ENCODE measurements at regions not wholly inside any gene's neighbourhood (a gene's known extent, or its start where the extent isn't known, plus 50 kb on each side); places are given as distances from the start of the nearest gene placed in this dataset.
"Not testable (repeated sequence)": the region's sequence is repeated elsewhere in the genome, so short reads cannot be mapped to it uniquely, and the experiment has no call there.

- no peak for DNase-seq
Measured at GRCh38 chr3:102926618-102927017, 491.8 kb downstream of the ZPLD1 start.

GRCh38 chr3:102933377-102933776, 498.6 kb downstream of the ZPLD1 start:
- no peak for DNase-seq

- DNase-seq = no peak
Measured at GRCh38 chr3:102936511-102937045, 501.8 kb downstream of the ZPLD1 start.

GRCh38 chr3:102941786-102942185, 507.0 kb downstream of the ZPLD1 start:
- DNase-seq = no peak

- DNase-seq = not testable (repeated sequence)
Measured at GRCh38 chr3:102946445-102946844, 511.6 kb downstream of the ZPLD1 start.

GRCh38 chr3:102972350-102972749, 537.5 kb downstream of the ZPLD1 start:
- DNase-seq = no peak

GRCh38 chr3:102974333-102974732, 539.5 kb downstream of the ZPLD1 start:
- DNase-seq = no peak

- no peak for DNase-seq
Measured at GRCh38 chr3:102979191-102979590, 544.4 kb downstream of the ZPLD1 start.

- no peak for DNase-seq
Measured at GRCh38 chr3:102979682-102980354, 545.0 kb downstream of the ZPLD1 start.

- DNase-seq = no peak
Measured at GRCh38 chr3:102980355-102980696, 545.5 kb downstream of the ZPLD1 start.

GRCh38 chr3:103002425-103003176, 567.8 kb downstream of the ZPLD1 start:
- no peak for DNase-seq

GRCh38 chr3:103006526-103007183, 571.8 kb downstream of the ZPLD1 start:
- DNase-seq = no peak

- no peak for DNase-seq
Measured at GRCh38 chr3:103009609-103010008, 574.8 kb downstream of the ZPLD1 start.

GRCh38 chr3:103025880-103026279, 591.1 kb downstream of the ZPLD1 start:
- DNase-seq = no peak

- DNase-seq = no peak
Measured at GRCh38 chr3:103033841-103034240, 599.0 kb downstream of the ZPLD1 start.

GRCh38 chr3:103047640-103048039, 612.8 kb downstream of the ZPLD1 start:
- DNase-seq = no peak

- no peak for DNase-seq
Measured at GRCh38 chr3:103048068-103048722, 613.4 kb downstream of the ZPLD1 start.

GRCh38 chr3:103052236-103052830, 617.5 kb downstream of the ZPLD1 start:
- no peak for DNase-seq

GRCh38 chr3:103055021-103055520, 620.3 kb downstream of the ZPLD1 start:
- no peak for DNase-seq

GRCh38 chr3:103056542-103056941, 621.7 kb downstream of the ZPLD1 start:
- DNase-seq = no peak

- DNase-seq = no peak
Measured at GRCh38 chr3:103057003-103057402, 622.2 kb downstream of the ZPLD1 start.

- no peak for DNase-seq
Measured at GRCh38 chr3:103057487-103057886, 622.7 kb downstream of the ZPLD1 start.

GRCh38 chr3:103059432-103059831, 624.6 kb downstream of the ZPLD1 start:
- DNase-seq = no peak

Data from activated CD8-positive, alpha-beta memory T cell treated with anti-CD3 and anti-CD28 coated beads, Interleukin-2, amount 50 U/mL, for 48 hours (primary cell).